Urothelium cell line (cell line): ENCODE measurements at regions not wholly inside any gene's neighbourhood (a gene's known extent, or its start where the extent isn't known, plus 50 kb on each side); places are given as distances from the start of the nearest gene placed in this dataset.
"Not testable (repeated sequence)": the region's sequence is repeated elsewhere in the genome, so short reads cannot be mapped to it uniquely, and the experiment has no call there.

Experiments used
- DNase-seq: peaks from one replicate; pipeline ENCODE4 v3.0.0; 2011; ENCODE audit warnings: low spot score, mixed read lengths
- FAIRE-seq: peaks from 2 replicates; lab custom pipeline; 2011; peaks lifted over from hg19 to GRCh38; lab: Jason Lieb, UNC

DNA sequence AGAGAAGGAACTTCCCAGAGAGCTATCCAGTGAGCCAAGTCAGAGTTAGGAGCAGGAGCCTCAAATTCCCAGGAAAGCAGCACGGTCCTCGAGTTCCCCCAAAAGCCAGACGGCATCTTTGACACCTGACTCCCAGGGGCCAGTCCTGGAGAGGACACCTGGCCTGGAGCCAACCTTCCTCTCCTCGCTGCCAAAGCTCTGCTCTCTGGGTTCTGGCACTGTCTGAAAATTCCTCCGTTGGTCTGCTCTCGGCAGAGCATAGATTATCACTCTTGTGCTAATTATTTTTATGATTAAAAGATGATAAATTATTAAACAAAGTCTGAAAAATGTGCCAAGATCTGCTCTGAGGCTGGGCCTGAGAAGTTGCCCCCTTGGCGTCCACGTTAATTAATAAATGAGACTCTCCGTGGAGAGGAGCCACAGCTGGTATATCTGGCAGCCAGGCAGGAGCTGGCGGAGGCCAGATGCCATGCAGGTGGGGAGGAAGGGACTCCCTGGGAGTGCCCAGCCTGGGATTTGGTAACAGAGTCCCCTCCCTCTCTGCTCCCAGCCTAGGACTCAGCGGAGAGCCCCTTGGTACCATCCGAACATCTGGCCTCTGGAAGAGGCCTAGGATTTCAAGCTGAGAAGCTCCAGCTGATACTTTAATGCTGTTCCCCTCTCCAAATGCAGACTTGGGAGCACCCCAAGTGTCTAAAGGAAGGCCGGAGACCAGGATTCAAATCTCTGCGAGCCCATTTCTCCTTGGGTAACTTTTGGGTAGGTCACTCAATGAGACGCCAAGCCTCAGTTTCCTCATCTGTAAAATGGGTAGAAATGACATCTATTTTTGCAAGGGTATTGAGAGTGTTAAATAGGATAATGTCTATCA, 163.7 kb upstream of the POU3F1 start:
- DNase-seq (no peak), FAIRE-seq (no peak)

DNA sequence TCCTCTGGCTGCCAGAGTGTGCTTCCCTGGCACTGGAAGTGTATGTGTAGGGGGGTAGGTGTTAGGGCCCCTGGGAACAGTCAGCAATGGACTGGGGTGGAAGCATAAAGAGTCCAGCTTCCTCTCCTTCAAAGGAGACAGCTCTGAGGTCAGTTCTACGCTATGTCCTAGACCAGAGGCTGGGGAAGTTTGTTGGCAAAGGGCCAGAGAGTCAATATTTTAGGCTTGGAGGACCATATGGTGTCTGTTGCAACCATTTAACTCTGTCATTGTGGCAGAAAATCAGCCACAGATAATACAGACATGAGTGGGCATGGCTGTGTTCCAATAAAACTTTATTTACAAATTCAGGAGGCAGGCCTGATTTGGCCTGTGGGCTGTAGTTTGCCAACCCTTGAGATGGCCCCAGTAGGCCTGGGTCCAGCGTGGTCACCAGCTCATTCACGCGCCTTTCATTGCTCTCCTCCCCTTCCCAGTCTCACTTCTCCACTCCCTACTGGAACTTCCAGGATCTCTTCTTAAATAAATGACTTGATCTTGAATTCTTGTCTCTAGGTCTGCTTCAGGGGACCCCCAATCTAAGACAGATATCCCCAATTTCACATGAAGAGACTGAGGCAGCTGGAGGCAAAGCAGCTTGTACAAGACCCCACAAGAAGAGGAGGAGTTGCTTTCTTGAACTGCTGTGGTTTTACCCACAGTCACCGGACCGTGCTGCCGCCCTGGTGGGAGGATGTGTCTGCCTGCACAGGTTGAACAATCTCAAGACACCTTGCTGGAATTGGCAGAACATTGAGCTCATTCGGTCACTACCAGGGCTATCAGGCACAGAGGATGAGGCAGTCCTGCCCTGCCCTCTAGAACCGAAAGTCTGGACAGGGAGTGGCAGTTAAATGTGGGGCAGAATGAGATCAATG, 162.4 kb upstream of the POU3F1 start:
- DNase-seq (no peak), FAIRE-seq (no peak)

DNA sequence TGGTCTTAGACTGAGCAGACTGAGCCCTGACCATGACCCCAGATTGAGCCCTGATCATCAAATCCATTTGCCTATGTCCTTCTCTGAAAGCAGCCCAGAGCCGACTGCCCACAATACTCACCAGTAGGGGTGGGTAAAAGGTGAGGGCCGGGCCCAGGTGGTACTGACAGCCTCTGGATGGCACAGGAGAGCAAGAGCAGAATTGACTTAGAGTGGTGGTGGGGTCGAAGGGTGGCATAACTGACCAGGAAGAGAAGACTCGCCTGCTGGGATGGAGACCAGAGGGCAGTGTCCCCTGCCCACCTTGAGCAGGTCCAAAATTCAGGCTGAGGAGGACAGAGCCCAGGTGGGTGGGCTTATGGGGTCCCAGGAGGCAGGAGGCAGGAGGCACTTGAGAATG, 161.3 kb upstream of the POU3F1 start:
- FAIRE-seq (no peak), DNase-seq (no peak)

DNA sequence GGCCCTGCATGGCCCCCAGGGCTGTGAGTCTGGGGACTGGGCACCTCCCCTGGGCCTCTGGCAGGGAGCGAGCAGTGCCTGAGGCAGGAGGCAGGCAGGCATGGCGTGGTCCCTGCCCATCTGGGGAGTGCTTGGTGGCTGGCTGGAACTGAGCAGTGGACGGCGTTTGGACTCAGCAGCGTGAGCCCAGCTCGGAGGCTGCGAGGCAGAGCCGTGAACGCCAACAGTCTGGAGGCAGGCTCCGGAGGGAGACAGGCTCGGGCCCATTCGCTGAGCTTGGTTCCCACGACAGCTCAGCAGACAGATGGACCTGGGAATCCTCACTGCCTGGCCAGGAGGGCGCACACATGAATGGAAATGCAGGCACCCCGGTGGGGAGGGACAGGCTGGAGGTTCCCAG, 160.7 kb upstream of the POU3F1 start:
- DNase-seq (no peak), FAIRE-seq (no peak)

DNA sequence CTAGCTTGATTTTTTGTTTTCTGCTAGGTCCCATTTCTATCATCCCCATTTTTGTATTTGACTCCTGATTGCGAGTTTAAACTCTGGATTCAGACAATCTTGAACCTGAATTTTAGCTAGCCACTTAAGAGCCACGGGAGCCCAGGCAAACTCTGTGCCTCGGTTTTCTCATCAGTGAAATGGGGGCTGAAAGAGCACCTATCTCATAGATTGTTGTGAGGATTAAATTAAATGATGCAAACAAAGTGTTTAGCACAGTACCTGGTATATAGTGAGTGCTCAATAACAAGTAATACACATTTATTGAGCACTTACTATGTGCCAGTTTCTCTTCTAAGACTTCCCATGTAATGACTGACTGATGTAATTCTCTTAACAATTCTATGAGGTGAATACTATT, 158.1 kb upstream of the POU3F1 start:
- DNase-seq: no peak
- no peak for FAIRE-seq

DNA sequence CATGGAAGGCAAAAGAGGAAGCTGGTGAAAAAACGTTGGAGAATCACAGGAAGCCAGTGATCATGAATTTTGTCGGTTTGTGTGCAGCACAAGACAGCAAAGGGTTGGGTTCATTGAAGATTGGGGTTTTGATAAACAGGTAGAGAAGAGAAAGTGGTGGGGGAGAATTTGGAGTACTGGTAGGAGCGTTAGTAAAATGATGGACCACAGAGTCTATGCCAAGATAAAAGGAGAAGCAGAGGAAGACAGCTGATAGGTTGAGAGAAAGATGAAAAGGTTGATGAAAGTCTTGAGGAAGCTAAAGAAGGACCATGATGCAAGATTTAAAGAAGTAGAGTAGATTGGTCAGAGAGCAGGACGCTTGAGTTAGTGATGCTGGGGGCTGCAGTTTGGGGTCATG, 156.8 kb upstream of the POU3F1 start:
- FAIRE-seq: no peak

DNA sequence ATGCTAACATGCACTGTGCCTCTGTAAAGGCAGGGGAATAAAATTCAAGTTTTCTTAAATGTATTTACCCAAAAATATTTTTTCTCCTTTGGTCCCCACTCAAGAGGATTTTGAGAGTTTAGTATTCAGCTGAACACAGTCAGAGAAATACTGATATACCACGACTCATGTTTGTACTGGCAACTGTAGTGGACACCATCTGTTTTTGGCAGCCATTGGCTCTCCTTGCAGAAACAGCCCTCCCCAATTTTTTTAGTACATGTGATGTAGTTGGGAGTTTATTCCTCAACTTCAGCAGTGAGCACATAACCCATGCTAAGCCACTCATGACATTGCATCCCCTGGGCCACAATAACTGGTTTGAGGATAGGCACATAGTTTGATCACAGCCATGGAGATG, 154.8 kb upstream of the POU3F1 start:
- no peak for DNase-seq
- FAIRE-seq: no peak

More for the DNA sequence above, 156.8 kb upstream of the POU3F1 start:
- no peak for DNase-seq

DNA sequence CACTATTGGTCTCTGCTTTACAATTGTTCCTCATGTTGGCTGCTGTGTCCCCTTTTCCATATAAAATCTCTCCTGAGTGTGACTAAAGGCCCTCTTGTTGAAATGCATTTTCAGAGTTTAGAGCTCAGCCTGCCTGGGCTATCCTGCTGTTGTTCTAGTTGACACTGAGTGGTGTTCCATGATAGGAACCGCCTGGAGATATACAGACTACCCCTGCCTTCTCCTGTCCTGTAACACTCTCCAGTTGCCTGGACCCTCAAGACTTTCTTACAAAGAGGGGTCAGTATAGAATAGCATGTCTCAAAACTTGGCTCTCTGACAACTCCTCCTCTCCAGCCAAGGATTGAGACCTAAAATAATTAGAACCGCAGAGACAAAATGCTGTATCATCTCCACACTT, 152.0 kb upstream of the POU3F1 start:
- FAIRE-seq (no peak), DNase-seq (no peak)

DNA sequence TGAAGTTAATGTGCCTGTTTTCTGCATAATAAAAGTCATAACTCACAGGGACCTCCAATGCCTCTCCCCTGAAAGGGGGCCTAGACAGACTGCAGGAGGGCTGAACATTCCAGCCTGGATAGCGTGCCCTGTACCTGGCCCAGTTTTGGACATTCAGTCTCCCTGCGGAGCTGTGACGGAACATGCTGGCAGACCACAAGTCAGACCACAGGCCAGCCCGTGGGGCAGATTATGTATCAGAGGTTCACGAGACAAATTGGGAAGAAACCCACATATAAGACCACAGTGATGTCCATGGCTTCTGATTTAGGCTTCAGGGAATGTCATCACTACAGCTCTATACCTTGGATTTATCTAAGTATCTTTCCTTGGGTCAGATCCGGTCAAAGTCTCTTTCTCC, 151.5 kb upstream of the POU3F1 start:
- FAIRE-seq: no peak

DNA sequence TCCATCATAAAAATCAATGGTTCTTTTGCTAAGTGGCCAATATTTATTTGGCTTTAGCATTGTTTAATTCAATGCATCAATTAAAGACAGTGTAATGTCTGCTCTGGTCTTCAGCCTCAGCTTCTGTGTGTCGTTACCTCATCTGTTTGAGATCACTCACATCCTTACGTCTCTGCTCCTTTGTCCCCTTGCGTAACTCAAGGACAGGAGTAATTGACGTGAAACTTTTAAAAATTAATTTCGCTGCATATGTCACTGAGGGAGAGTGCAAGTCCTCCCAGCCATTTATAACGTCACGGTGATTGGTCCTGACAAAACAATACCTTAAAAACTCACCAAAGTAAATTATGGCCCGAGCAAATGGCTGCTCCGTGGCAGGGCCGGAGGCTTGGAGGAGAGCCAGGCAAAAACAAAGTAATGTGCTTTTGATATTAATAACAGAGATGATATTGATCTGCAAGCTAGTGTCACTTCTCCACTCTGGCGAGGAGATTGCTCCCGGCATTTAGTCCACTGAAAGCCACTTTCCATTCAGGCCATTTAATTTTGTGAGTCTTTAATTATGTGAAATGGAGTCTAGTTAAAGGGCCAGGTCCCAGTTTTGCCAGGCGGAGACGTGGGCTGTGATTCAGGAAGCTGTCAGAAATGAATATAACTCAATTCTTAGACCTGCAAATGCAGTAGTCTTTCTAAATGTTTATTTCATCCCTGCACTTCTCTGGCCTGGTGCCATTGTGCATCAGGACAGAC, 150.9 kb upstream of the POU3F1 start:
- DNase-seq (no peak), FAIRE-seq (no peak)

More for the DNA sequence above, 151.5 kb upstream of the POU3F1 start:
- no peak for DNase-seq

DNA sequence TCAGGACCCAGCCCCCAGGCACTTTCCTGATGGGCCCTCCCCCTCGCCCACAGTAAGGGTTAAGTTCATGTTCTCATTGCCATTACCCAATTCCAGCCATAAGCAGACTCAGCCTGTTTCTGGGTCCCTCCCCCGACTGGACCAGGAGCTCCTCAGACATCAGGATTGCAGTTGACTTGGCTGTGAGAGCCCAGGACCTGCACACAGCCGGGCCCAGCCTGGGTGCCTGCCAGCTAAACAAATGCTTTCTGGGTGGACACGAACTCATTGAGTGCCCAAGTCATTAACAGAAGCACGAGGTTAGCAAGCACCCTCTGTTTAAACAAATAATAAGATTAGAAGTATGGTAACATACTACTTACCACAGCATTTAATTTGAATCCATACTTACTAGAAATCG, 147.9 kb upstream of the POU3F1 start:
- no peak for FAIRE-seq
- no peak for DNase-seq

DNA sequence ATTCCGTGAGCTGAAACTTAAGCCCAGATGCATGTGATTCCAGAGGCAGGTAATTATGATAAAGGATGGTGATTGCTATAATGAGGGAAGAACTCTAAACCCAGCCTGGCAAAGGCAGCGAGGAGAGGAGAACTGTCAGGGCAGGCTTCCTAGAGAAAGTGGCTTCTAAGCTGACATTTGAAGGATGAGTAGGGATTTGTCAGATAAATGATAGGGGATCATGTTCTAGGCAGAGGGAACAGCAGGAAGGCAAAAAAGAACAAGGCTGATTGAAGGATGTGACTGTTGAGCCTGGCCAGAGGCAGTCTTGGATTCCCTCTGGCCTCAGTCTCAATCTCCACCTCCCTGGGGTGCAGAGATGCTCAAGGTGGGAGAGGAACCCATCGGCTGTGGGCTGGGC, 146.4 kb upstream of the POU3F1 start:
- DNase-seq (no peak), FAIRE-seq (no peak)

DNA sequence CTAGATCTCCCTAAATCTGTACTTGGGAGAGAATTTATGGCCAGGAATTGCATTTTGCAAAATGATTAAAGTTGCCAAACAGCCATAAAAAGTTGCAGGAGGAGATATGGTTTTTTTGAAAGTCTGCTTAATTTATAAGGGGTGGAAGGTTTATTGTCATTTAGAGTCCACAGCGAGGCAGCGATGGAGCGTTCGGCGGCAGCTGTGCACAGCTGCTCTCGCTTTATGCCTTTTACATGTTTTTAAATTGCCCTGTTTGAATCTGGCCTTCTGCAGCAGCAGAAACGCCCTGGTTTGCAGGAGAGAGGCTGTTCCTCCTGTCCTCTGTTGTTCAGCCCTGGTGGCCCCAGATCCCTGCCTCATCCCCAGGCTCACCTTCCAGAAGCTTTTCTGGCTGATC, 144.9 kb upstream of the POU3F1 start:
- FAIRE-seq (no peak), DNase-seq (no peak)

DNA sequence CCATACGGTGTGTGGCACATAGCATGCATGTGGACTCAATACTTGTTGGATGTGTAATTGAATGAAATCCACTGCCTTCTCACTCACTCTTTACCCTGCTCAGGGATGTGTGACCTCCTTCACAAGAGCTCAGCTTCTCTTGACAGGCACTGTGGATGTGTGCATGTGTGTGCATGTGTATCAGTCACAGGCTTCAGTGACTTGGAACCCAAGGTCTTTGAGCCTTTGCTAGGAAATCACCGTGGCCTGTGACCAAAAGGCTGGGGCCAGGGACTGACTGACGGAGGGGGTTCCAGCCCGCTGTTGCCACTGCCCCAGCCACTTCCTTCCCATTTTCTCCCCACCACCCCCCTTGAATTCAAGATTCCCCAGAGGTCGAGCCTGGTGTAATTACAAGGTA, 144.4 kb upstream of the POU3F1 start:
- DNase-seq (no peak), FAIRE-seq (no peak)

DNA sequence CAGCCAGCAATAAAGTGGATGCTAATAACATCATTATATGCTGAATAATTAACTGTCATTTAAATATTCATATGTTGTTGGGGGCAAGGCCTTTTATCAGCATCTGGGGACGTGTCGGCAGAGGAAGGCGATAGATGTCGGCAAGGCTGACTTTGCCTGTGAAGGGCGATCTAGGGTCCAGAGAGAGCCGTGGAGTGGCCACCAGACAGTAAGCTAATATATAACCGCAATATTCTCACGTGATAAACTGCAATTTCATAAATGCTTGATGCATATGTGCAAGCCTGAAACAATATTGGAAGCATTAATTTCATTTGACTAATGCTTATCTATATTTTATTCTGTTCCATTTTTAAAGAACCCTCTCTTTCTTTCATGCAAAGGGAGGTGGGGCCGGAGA, 141.0 kb upstream of the POU3F1 start:
- FAIRE-seq: no peak
- no peak for DNase-seq

DNA sequence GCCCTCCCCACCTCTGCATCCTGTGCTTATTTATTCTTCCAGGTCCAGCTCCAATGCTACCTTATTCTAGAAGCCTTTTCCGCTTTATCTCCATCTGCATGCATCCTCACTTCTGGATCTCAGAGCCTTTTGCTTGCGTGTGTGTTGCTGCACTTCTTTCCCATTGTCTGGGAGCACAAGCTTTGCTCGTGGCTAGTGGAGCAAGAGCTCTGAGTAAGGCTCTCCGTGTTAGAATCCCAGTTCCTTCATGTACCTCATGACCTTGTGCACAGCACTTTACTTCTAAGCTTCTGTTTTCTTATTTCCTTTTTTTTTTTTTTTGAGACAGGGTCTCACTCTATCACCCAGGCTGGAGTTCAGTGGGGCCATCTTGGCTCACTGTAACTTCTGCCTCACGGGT, 140.0 kb upstream of the POU3F1 start:
- DNase-seq (no peak), FAIRE-seq (no peak)

DNA sequence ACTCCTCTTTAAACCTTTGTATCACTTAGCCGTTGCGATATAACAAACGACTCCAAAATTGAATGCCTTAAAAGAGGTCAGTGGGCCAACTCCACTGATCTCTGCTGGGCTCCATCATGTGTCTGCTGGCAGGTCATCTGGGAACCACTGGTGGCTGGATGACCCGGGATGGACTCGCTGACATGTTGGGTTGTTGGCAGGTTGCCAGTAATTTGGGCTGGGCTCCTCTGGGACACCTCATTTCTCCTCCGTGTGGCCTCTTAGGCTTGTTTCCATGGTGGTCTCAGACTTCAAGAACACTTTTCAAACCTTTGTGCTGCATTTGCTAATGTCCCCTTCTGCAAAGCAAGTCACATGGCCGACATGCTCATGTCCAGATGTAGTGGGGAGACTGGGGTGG, 139.3 kb upstream of the POU3F1 start:
- FAIRE-seq (no peak), DNase-seq (no peak)

DNA sequence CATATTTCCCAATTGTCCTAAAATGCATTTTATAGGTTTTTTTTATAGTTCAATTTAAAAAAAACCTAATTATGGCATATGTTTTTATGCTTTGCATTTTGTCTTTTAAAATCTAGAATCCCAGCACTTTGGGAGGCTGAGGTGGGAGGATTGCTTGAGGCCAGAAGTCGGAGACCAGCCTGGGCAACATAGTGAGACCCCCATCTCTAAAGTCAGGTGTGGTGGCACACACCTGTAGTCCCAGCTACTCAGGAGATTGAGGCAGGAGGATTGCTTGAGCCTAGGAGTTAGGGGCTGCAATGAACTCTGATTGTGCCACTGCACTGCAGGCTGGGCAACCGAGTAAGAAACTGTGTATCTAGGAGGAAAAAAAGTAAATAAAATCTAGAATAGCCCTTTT, 137.2 kb upstream of the POU3F1 start:
- no peak for DNase-seq
- no peak for FAIRE-seq

DNA sequence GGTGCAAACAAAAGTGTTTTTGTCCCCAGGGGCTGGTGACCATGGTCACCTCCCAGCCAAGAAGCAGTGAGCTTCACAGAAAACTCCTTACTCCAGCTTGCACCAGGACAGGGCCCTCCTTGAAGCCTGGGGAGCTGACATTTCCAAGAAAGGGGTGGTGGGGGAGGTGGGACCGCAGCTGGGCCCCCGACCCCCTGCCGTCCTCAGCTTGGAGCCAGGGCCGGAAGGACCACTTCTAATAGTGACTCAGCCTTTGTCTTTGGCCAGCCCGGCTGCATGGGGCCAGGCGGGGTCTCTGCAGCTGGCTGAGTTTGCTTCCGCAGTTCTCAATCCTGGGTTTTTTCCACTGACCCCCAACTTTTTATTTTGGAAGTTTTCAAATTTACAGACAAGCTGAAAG, 136.5 kb upstream of the POU3F1 start:
- DNase-seq: no peak

DNA sequence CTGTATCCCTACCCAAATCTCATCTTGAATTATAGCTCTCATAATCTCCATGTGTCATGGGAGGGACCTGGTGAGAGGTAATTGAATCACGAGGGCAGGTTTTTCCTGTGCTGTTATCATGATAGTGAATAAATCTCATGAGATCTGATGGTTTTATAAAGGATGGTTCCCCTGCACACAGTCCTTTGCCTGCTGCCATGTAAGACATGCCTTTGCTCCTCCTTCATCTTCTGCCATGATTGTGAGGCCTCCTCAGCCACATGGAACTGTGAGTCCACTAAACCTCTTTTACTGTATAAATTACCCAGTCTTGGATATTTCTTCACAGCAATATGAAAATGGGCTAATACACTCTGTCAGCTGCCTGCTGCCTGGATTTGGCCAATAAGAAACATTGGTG, 133.8 kb upstream of the POU3F1 start:
- FAIRE-seq, DNase-seq: not testable (repeated sequence)

More for the DNA sequence above, 136.5 kb upstream of the POU3F1 start:
- no peak for FAIRE-seq

DNA sequence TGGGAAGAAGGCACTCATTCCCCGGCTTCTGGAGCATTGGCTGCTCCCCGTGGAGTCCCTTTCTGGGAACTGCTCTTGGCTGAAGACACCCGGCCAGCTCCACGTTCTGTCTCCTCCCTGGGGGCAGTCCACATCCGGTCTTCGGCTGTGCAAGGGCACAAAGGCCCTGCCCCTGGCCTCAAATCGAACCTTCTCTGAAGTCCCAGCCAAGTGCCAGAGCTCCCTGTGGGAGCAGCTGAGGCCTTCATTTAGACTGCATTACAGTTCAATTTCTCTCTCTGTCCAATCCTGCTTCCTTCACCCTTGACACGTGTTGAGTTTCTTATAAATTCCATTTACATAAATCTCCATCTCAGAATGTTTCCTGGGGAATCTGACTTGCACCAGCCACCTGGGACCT, 132.9 kb upstream of the POU3F1 start:
- FAIRE-seq: no peak
- DNase-seq: no peak
